CD4-positive, alpha-beta T cell treated with Interleukin-6 at 100 ng/mL for 8 hours (primary cell): ENCODE measurements at regions not wholly inside any gene's neighbourhood (a gene's known extent, or its start where the extent isn't known, plus 50 kb on each side); places are given as distances from the start of the nearest gene placed in this dataset.
A peak's percentile ranks its signal among the peaks of the same experiment; 100 is the strongest.
"Not testable (repeated sequence)": the region's sequence is repeated elsewhere in the genome, so short reads cannot be mapped to it uniquely, and the experiment has no call there.

Source experiments
- DNase-seq: peaks from one replicate; pipeline ENCODE4 v3.0.0-alpha.2; 2020; ENCODE audit warnings: mixed read lengths, low spot score

DNA sequence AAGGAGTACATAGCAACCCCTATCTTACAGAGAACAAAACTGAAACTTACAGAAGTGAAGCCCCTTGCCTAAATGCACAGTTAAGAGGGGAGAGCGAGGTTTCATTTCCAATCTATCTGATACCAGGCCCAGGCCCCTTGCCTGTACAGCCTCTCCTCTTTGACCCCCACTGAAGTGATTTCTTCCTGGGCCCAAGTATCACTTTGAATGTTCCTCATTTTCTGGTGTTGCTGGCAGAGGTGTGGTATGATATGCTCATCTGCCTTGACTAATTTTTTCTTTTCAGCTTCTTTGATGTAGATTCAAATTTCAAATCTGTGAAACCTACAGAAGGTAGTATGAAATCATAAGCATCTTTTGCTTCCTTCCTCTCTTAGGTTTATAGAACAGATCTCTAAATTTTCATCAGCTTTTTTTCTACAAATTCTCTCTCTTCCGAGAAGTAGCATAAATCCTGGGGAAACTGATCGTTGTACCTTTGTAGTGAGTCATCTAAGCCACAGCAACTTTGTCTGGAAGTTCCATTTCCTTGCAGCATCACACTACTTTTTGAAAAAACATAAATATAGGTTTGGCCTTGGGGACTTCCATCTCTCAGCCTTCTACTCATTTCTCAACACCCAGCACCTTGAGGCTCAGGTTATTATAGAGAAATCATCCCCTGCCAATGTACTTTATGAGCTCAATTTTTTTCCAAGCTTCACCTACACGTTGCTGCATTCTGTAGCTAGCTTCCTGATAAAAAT lies 402.4 kb upstream of the PTGER4 start:
- peak; percentile 54 for DNase-seq

DNA sequence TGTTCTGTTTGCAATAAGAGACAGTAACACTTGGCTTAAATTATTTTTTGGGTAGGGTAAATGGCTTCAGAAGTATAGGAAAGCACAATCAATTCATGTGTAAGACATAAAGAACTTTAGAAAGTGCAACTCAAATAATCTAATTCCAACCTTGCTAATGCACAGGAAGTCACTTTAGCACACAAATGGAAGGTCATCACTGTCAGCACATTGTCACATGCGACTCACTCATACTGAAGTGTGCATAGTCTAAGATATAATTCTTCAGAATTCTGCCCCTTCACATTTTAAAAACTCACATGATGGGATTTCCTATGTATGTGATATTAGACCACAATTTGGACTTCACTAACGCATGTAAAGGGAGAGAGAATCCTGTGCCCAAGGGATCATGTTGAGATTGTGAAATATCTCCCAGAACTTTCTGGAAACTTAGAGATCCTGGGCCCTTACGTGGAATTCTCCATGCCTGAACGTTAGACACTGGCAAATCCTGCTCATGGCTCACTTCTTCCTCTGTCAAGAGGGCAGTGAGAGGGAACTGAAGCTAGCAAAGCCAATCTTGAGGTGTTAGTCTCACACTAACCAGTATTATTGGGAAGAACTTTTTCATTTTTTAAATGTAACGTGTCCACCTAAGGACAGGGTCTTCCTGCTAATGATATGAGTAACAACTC lies 403.2 kb upstream of the PTGER4 start:
- DNase-seq, result no peak

DNA sequence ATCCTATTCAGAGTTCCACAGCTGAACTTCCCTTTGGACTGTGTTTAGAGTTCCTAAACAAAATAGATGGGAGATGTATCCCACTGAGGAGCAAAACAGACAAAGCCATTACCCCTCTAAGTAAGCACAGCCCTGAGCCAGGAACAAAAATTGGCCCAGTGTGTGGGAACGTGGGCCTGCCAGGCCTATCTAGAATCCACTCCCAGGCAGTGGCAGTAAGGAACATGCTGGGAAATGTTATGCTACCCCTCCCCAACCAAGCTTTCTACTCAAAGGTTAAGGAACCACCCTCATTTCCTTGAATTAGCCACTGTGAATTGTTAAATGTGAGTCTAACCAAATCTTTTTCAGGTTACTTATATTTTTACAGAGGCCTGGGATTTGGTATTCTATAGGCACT lies 405.1 kb upstream of the PTGER4 start:
- DNase-seq, result no peak

- DNase-seq, result no peak
These were observed 405.8 kb upstream of the PTGER4 start for GRCh38 chr5:40273936-40274335.

DNA sequence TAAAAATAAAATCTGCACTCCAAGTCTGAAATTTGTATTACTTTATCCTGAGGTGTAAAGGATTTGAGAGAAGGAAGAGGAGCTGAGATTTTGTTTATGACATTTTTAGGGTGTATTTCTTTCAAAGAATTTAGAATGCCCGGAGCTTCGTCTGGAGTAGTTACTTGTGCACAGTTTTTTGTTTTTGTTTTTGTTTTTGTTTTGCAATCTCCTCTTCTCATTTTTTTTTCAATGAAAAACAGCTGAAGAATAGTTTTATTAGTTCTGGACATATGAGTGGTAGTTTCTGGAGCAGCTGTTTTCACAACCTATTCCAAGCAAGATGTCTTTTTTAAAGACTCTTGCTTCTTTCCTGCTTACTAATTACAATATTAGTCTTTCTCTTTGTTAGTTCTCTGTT lies 408.2 kb upstream of the PTGER4 start:
- DNase-seq, result no peak

DNA sequence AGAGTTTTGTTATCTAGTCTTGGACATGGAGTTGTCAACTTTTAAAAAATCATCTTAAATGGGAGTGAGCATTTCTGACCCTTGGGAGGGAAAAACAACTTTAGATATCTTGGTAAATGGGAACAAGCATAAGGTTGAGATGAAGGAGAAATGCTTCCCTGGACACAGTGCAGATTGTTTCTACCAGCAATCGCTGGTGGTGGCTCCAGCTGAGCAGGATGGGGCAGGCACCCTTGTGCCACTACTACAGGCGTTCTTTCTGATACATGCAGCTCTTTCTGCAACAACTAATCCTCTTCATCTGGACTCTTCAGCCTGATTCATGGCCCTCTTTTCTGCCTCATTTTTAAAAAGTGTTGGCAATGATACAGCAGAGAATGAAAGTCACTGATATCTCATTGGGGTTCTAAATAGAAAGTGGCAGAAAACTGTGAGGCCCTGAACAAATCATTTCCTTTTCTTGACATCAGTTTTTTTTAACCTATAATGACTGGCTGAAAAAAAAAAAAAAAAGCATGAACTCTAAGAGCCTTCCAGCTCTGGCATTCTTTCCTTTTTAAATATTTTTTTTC lies 409.4 kb upstream of the PTGER4 start:
- DNase-seq, result no peak

DNA sequence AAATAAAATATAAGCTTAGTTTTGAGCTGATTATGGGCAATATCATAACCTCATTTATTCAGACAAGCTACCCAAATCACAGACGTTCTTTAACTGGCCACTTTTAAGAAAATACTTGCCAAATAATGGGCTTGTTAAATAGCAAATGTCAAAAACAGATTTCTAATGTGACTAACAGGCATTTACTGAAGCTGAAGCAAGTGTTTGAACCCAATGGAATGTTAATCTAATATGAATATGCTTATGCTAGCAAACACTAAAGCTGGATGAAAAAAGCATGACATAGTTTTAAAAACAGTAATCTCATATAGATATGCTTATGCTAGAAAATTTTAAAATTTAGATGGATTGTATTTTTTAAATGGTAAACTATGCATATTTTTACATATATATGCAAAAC lies 411.6 kb upstream of the PTGER4 start:
- no peak for DNase-seq

- DNase-seq, result no peak
These were observed 412.8 kb upstream of the PTGER4 start for GRCh38 chr5:40266952-40267351.

DNA sequence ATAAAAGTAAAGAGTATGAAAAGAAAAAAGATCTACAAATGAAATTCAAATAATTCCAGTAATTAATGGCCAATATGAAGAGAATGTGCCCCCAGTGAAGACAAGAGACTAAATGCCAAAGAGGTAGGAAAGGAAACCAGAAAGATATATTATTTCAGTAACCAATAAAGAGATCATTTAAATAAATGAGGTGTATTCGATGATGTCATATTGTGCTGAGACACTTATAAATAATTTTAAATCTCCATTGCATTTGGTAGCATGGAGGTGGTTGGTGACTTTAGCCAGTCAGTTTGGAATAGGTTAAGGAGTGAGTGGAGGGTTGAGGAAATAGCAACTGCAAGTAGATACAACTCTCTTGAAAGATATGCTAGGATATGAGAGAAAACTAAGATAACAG lies 417.7 kb upstream of the PTGER4 start:
- no peak for DNase-seq

- no peak for DNase-seq
These were observed 419.4 kb upstream of the PTGER4 start for GRCh38 chr5:40260361-40260760.

DNA sequence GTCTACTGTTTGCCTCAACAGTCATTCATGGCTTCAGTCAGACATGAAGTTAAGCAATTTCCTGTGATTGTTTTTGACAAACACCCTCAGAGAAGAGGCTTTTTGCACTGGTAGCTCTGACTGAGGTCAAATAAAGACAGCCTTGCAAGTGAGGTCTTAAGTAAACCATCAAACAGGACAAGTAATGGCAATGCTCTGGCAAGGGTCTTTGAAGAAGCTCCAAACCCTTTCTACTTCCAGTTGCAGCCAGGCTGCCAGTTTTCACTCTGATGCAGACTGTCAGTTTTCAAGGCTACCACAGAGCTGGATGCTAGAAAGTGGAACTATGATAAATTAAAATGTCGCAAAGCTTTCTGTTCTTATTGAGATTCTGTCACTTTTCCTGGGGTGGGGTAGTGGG lies 421.5 kb upstream of the PTGER4 start:
- DNase-seq, result no peak

- DNase-seq, result no peak
These were observed 439.0 kb upstream of the PTGER4 start for GRCh38 chr5:40240671-40241070.

DNA sequence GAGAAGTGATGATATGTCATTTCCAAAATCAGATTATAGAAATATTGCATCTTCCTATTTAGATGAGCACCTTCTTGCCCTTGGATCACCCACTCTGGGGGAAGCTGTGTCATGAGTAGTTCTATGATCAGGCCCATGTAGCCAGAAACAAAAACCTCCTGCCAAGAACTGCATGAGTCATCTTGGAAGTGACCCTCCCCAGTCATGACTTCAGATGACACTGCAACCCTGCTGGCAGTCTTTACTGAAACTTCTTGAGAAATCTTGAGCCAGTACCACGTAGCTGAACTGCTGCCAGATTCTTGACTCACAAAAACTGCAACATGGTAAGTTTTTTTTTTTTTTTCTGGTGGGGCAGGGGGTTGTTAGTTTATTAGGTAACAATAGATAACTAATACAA lies 439.6 kb upstream of the PTGER4 start:
- DNase-seq, result no peak

DNA sequence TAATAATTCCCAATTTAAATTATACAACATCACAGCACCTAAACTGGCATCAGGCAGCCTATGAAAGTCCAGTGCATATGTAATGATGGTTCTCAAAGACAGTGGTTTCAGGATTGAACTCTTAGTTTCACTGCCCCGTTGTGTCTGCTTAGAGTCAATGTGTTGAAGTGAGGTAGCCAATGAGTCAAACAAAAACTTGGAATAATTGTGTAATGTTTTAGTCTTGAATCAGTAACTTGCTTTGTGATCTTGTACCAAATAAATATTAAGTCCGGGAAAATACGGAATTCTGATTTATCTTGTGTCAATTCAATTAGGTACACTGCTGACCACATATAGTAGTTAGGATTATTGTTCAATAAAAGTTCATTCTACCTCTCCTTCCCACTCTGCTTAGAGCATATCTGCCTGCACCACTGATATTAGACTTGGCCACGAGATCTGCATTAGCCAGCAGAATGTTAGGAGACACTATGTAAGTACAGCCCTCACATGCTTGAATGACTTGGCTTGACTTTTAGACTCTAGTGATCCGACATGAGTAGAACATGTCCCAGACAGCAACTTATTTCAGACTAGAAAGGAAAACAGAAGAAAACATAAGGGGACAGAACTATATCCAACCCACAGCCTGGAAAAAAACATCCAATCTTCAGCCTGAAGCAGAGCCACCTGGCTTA lies 441.5 kb upstream of the PTGER4 start:
- no peak for DNase-seq

- no peak for DNase-seq
These were observed 444.0 kb upstream of the PTGER4 start for GRCh38 chr5:40235471-40236400.

DNA sequence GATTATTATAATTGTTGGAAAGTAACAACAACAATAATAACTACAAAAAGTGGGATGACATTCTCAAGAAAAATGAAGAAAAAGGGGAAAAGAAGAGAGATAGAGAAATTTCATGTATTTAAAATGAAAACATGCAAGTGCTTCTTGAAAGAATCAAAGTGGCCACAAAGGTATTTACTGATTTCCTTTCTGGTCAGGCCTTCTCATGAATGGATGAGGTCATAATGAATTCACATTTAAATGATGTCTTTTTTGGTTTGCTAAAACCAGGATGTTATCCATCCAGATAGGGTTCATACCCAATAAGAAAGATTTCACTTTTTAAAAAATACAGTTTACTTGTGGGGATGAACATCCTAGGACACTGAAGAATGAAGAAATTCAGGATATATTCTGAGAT lies 446.4 kb upstream of the PTGER4 start:
- DNase-seq, result no peak

GRCh38 chr5:40227931-40228330 lies 451.8 kb upstream of the PTGER4 start:
- no peak for DNase-seq

DNA sequence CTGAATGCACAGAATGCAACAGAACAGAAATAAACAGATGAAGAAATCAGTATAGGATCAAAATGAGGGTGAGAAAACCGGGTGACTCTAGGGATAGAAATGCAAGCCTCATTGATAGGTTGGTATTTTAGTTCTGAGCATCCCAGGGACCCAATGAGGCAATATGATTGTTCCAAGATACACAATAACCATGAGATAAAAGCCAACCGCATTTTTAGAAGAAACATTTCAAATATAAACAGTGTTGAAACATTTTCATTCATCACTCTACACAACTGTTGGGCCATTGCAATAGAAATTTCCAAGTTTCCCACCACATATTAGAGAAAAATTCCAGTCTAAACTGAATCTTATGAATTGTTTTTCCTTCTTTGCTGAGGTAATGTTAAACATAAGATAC lies 452.3 kb upstream of the PTGER4 start:
- DNase-seq, result no peak

DNA sequence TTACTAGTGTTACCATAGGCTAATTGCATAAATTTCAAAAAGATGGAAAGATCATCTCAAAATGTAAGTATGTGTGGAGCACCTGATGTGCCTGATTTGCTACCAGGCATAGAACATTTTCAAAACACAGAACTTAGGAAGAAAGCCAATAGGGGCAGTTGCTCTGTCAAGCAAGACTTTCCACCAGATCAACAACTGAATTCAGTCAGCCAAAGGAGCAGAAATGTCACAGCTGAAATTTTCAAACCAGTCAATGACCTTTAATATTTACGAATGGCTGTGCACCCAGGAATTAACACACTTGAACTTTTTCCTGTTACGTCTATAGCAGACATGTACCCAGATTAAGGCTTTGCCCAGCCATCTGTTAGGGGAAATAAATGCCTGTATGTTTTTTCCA lies 452.8 kb upstream of the PTGER4 start:
- DNase-seq, result no peak

GRCh38 chr5:40225147-40225546 lies 454.6 kb upstream of the PTGER4 start:
- not testable (repeated sequence) for DNase-seq

DNA sequence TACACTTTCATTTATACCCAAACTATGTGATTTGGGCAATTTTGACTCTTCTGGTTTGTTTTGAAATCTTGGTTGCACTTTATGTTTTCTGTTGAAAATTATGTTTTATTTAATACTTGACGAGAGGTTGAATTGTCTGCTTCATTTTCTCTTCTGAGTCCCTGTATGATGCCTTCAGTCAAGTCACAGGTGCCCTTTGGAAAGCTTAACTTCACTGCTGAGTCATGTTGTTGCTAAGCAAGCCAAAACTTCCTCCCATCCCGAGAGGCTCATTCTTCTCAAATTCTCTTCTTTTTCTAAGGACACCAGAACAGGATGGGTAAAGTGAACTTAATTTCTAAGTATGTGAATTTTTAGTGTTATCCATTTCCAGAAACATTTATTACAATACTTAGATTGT lies 455.3 kb upstream of the PTGER4 start:
- DNase-seq, result no peak

- peak; percentile 29 for DNase-seq
These were observed 455.8 kb upstream of the PTGER4 start for GRCh38 chr5:40223884-40224402.
